ENCODE measurements at regions not wholly inside any gene's neighbourhood (a gene's known extent, or its start where the extent isn't known, plus 50 kb on each side); places are given as distances from the start of the nearest gene placed in this dataset.
"Not testable (repeated sequence)": the region's sequence is repeated elsewhere in the genome, so short reads cannot be mapped to it uniquely, and the experiment has no call there.

DNA sequence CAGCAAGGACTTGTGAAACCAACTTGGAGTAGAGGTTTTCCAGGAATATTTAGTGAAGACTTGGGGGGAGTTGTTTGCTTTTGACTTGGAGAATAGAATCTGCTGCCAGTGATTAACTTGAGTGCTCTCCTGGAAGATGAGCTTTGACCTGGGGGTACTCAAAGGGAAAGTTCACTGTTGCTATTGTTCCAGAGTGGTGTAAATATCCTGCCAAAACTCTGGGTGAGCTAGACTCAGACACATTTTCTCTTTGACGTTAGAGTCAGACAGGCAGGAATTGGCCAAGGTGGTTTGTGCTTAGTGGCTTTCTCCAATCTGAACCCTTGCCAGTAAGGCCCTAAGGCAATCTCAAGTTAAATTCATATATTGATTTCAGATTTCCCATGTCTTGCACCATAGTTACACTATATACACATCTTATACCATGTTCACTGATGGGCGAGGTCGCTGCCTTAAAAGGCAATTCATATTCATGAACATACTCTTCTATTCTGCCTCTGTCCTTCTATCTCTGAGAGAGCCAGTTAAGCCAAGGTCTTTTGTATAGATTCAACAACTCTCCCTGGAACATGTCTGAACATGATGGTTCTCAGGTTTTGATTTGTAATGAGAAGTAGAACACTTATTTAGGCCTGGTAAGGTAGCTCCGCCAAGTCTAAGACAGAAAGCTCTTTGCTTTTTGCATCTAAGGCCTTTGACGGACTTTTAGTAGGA lies 204.6 kb upstream of the SLC38A2 start:
- WGBS (ENCODE audit: insufficient coverage), result 66% methylated on average over 3 of the region's 5 CpGs
- Histone ChIP-seq H3K27ac (ENCODE audit: low read length) (no peak overlapping the region), H3K27me3 (ENCODE audit: control insufficient read depth, insufficient read depth, low read length) (no peaks in the 10 kb centered on the region), H3K4me3 (ENCODE audit: low read length) (no peak overlapping the region), H3K36me3 (ENCODE audit: control insufficient read depth, insufficient read depth, low read length) (no peaks in the 10 kb centered on the region), H3K4me1 (ENCODE audit: control insufficient read depth, insufficient read depth, low read length) (no peaks in the 10 kb centered on the region), H3K9me3 (replicated peaks; ENCODE audit: control insufficient read depth, low read depth, low read length) (no peaks in the 10 kb centered on the region)
- no peak for DNase-seq

DNA sequence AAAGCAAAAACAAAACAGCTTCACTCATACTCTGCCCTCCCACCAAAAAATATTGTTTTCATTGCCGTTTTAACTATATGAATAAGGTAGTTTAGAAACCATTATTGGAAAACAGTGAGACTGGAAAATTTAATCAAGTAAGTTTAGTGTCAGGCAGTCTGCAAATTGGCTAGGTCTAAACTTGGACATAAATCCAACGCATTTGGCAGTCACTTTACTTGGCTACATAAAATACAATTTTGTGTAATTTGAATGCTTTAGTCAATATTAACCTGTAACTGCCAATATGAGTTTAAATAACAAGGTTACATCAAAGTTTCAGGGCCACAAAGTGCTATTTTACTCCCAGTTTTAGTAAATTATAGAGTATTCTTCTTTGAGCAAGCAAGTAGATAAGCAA lies 202.3 kb upstream of the SLC38A2 start:
- H3K27ac ChIP-seq (ENCODE audit: low read length), result no peak overlapping the region
- no peaks in the 10 kb centered on the region for H3K27me3 ChIP-seq (ENCODE audit: control insufficient read depth, insufficient read depth, low read length)
- WGBS (ENCODE audit: insufficient coverage), result no CpG with 5 or more reads among the region's 2 CpGs
- no peaks in the 10 kb centered on the region for H3K9me3 ChIP-seq (replicated peaks; ENCODE audit: control insufficient read depth, low read depth, low read length)
- H3K4me1 ChIP-seq (ENCODE audit: control insufficient read depth, insufficient read depth, low read length), result no peaks in the 10 kb centered on the region
- peak; percentile 88 for DNase-seq
- H3K36me3 ChIP-seq (ENCODE audit: control insufficient read depth, insufficient read depth, low read length), result no peaks in the 10 kb centered on the region
- no peak overlapping the region for H3K4me3 ChIP-seq (ENCODE audit: low read length)

DNA sequence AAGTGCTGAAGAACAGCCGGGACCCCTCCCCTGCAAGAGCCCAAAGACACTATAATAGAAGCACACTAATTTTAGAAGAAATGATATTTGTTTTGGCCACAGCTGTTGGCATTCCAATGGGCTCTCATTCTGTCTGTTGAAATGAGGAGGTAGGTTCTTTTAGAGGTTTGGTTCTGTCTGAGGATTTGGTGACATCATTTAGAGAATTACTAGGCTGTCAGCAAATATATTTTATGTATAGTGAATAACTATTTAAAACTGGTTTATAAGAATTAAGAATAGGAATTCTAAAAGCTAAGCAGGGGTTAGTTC lies 200.7 kb upstream of the SLC38A2 start:
- Histone ChIP-seq H3K4me1 (ENCODE audit: control insufficient read depth, insufficient read depth, low read length) (no peaks in the 10 kb centered on the region), H3K27ac (ENCODE audit: low read length) (no peak overlapping the region), H3K27me3 (ENCODE audit: control insufficient read depth, insufficient read depth, low read length) (no peaks in the 10 kb centered on the region), H3K36me3 (ENCODE audit: control insufficient read depth, insufficient read depth, low read length) (no peaks in the 10 kb centered on the region), H3K9me3 (replicated peaks; ENCODE audit: control insufficient read depth, low read depth, low read length) (peaks cover under 1% of the 10 kb centered on the region), H3K4me3 (ENCODE audit: low read length) (no peak overlapping the region)
- DNase-seq, result peak; percentile 38
- no CpG with 5 or more reads among the region's 1 CpG for WGBS (ENCODE audit: insufficient coverage)

DNA sequence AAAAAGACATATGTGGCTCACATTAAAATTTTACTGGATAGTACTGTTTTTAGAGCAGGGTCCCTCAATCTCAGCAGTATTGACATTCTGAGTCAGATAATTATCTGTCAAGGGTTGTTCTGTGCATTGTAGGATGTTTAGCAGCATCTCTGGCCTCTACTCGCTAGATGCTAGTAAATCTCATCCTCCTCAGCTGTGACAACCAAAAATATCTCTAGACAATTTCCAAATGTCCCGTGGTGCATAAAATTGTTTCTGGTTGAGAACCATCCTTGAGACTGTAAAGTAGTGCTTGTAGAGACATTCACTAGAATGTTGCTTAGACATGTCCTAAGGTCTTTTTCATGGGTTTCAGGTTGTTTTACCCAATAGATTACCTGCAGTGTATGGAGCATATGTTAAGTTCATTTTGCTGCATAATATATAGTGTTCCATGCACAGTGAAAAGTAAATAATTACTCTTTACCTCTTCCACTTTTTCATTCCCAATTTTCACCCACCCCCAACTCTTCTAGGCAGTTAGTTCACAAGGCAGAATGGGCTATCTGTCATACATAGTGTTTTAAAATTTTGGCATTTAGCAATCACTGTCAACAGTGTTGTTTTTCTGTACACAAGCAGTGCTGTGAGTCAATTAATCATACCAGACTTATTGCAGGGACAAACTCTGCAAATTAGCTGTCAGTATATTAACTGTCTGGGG lies 200.2 kb upstream of the SLC38A2 start:
- peaks cover 5% of the 10 kb centered on the region for H3K9me3 ChIP-seq (replicated peaks; ENCODE audit: control insufficient read depth, low read depth, low read length)
- no peaks in the 10 kb centered on the region for H3K27me3 ChIP-seq (ENCODE audit: control insufficient read depth, insufficient read depth, low read length)
- no peak overlapping the region for H3K27ac ChIP-seq (ENCODE audit: low read length)
- DNase-seq, result no peak
- 80% methylated on average over 1 of the region's 2 CpGs for WGBS (ENCODE audit: insufficient coverage)
- H3K4me1 ChIP-seq (ENCODE audit: control insufficient read depth, insufficient read depth, low read length), result no peaks in the 10 kb centered on the region
- H3K36me3 ChIP-seq (ENCODE audit: control insufficient read depth, insufficient read depth, low read length), result no peaks in the 10 kb centered on the region
- H3K4me3 ChIP-seq (ENCODE audit: low read length), result no peak overlapping the region

DNA sequence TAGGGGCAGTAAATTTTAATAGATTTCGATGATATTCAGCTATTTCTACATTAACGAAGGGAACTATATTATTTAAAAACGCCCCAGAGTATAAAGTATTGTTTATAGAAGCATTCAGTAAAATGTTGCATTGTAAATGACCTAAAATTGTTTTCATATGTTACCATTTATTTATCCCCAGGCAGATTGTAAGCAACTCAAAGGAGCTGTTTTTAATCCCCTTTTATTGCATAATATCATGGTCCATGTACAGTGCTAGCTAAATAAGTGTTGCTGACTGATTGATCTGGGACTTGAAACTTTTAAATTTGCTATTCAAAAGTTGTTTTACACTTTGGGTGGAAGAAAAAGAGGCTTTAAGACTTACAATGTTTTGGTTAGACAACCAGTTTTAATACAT lies 199.0 kb upstream of the SLC38A2 start:
- Histone ChIP-seq H3K27me3 (ENCODE audit: control insufficient read depth, insufficient read depth, low read length) (no peaks in the 10 kb centered on the region), H3K9me3 (replicated peaks; ENCODE audit: control insufficient read depth, low read depth, low read length) (peaks cover 10% of the 10 kb centered on the region), H3K4me1 (ENCODE audit: control insufficient read depth, insufficient read depth, low read length) (no peaks in the 10 kb centered on the region), H3K36me3 (ENCODE audit: control insufficient read depth, insufficient read depth, low read length) (no peaks in the 10 kb centered on the region), H3K4me3 (ENCODE audit: low read length) (no peak overlapping the region), H3K27ac (ENCODE audit: low read length) (no peak overlapping the region)
- no CpG with 5 or more reads among the region's 3 CpGs for WGBS (ENCODE audit: insufficient coverage)
- peak; percentile 61 for DNase-seq

DNA sequence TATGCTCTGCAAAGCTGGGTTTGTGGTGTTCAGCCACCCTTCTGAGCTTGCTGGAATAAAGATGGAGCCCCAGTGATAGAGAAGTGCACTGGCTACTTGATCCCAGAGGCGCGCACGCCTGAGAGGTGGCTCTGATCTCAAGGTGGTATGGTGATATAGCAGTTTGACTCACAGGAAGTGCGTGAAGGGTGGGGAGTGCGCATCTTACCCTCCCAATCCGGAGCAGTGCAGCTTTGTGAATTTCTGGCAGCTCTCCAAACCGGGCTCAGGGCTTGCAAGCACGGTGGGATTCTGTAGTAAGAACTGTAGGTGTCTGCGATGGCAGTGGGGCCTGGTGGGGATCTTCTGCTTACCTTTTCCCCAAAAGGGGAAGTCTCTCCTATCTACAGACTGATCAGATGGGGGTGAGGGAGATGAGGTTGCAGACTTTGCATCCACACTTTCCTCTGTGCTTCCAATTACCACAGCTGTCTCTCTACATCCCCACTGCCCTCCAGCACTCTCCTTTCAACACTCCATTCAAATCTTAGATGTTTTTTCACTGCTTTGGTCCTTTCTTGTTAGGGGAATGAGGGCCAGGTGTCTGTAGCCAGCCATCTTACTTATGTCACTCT lies 197.4 kb upstream of the SLC38A2 start:
- Histone ChIP-seq H3K36me3 (ENCODE audit: control insufficient read depth, insufficient read depth, low read length) (no peaks in the 10 kb centered on the region), H3K4me1 (ENCODE audit: control insufficient read depth, insufficient read depth, low read length) (no peaks in the 10 kb centered on the region), H3K4me3 (ENCODE audit: low read length) (no peak overlapping the region), H3K27me3 (ENCODE audit: control insufficient read depth, insufficient read depth, low read length) (no peaks in the 10 kb centered on the region), H3K27ac (ENCODE audit: low read length) (no peak overlapping the region), H3K9me3 (replicated peaks; ENCODE audit: control insufficient read depth, low read depth, low read length) (peaks cover 10% of the 10 kb centered on the region)
- no peak for DNase-seq
- 94% methylated on average over 7 of the region's 9 CpGs for WGBS (ENCODE audit: insufficient coverage)

DNA sequence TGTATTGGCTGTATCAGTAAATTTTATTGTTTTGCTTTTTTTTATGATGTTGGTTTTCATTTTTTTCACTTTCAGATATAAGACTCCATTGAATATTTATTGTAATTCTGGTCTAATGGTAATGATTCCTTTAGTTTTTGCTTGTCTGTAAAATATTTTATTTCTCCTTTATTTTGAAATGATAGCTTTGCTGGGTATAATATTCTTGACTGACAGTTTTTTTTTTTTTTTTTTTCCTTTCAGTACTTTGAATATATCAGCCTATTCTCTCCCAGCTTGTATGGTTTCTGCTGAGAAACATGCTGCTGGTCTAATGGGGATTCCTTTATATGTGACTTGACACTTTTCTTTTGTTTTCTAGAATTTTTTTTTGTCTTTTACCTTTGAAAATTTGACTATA lies 195.1 kb upstream of the SLC38A2 start:
- no peak overlapping the region for H3K4me3 ChIP-seq (ENCODE audit: low read length)
- no peaks in the 10 kb centered on the region for H3K36me3 ChIP-seq (ENCODE audit: control insufficient read depth, insufficient read depth, low read length)
- DNase-seq, result no peak
- peaks cover 13% of the 10 kb centered on the region for H3K9me3 ChIP-seq (replicated peaks; ENCODE audit: control insufficient read depth, low read depth, low read length)
- no peak overlapping the region for H3K27ac ChIP-seq (ENCODE audit: low read length)
- H3K27me3 ChIP-seq (ENCODE audit: control insufficient read depth, insufficient read depth, low read length), result no peaks in the 10 kb centered on the region
- H3K4me1 ChIP-seq (ENCODE audit: control insufficient read depth, insufficient read depth, low read length), result no peaks in the 10 kb centered on the region

DNA sequence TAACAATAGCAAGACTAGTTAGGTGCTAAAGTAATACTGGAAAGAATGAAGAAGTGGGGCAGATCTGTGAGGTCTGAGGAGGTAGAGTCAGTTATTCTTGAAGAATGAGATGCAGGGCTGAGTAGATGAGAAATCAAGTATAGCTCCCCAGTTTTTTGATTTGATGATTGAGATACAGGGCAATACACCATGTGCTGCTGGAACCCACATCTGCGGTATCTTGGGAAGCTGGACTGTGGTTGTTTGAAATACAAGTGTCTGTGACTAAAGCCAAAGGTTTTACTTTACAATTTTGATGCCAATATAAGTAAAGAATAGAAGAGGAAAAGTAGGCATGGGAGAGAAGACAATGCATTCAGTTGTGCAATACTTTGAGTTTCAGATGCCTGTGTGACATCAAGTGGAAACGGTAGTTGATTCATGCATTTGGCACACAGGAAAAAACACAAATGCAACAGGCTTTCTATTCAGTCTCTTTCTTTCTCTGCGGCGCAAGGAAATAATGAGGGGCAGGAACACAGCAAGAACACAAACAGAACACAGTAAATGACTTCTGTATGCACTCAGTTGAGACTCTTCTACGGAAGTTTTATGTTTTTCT lies 190.2 kb upstream of the SLC38A2 start:
- Histone ChIP-seq H3K36me3 (ENCODE audit: control insufficient read depth, insufficient read depth, low read length) (no peaks in the 10 kb centered on the region), H3K4me3 (ENCODE audit: low read length) (no peak overlapping the region), H3K4me1 (ENCODE audit: control insufficient read depth, insufficient read depth, low read length) (no peaks in the 10 kb centered on the region), H3K27ac (ENCODE audit: low read length) (no peak overlapping the region), H3K9me3 (replicated peaks; ENCODE audit: control insufficient read depth, low read depth, low read length) (peaks cover 7% of the 10 kb centered on the region), H3K27me3 (ENCODE audit: control insufficient read depth, insufficient read depth, low read length) (no peaks in the 10 kb centered on the region)
- 100% methylated on average over 1 of the region's 5 CpGs for whole genome bisulfite sequencing (ENCODE audit: insufficient coverage)
- peak; percentile 39 for DNase-seq

DNA sequence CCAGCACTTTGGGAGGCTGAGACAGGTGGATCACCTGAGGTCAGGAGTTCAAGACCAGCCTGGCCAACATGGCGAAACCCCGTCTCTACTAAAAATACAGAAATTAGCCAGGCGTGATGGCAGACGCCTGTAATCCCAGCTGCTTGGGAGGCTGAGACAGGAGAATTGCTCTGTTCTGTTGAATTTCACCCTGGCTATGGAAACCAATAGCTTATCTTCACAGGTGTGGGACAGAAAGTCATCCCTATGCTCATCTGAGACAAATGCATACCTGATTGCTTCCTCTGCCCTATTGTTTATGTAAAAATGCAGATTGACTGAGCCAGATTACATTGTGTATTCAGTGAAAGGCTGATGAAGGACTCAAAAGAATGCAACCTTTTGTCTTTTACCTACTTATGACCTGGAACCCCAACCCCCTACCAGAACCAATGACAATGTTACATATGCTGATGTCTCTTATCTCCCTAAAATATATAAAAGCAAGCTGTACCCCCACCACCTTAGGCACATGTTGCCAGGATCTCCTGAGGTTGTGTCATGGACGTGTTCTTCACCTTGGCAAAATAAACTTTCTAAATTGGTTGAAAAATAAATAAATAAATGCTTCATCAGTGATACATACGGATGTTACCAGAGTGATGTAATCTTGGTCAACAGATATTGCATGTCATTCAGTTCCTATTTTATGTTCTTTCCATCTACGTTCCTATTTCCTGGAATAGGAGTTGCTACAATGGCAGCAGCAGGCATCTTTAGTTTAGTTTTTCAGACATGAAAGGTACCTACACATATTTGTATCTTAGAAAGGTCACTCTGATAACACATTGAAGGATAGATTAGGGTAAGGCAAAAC lies 189.4 kb upstream of the SLC38A2 start:
- H3K36me3 ChIP-seq (ENCODE audit: control insufficient read depth, insufficient read depth, low read length); H3K27me3 ChIP-seq (ENCODE audit: control insufficient read depth, insufficient read depth, low read length); H3K4me1 ChIP-seq (ENCODE audit: control insufficient read depth, insufficient read depth, low read length); H3K4me3 ChIP-seq (ENCODE audit: low read length); H3K27ac ChIP-seq (ENCODE audit: low read length); H3K9me3 ChIP-seq (replicated peaks; ENCODE audit: control insufficient read depth, low read depth, low read length); DNase-seq: not testable (repeated sequence)
- 100% methylated on average over 1 of the region's 7 CpGs for WGBS (ENCODE audit: insufficient coverage)

DNA sequence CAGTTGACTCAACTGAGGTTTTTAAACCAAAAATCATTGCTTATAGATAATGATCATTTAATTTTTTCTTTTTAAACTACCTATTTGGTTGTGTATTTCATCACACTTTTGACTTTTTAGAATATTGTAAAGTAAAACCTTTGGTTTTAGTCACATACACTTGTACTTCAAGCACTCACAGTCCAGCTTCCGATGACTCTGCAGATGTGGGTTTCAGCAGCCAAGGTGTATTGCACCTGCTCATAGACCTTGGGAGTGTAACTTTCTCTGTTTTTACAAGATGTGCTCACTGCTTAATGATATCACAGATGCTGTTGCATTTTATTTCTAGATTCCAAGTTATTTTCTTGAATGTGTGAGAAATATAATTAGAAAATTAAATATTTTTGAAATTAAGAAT lies 188.3 kb upstream of the SLC38A2 start:
- H3K36me3 ChIP-seq (ENCODE audit: control insufficient read depth, insufficient read depth, low read length), result no peaks in the 10 kb centered on the region
- no peak overlapping the region for H3K27ac ChIP-seq (ENCODE audit: low read length)
- no CpG with 5 or more reads among the region's 1 CpG for WGBS (ENCODE audit: insufficient coverage)
- no peaks in the 10 kb centered on the region for H3K27me3 ChIP-seq (ENCODE audit: control insufficient read depth, insufficient read depth, low read length)
- no peak for DNase-seq
- no peak overlapping the region for H3K4me3 ChIP-seq (ENCODE audit: low read length)
- peaks cover 3% of the 10 kb centered on the region for H3K9me3 ChIP-seq (replicated peaks; ENCODE audit: control insufficient read depth, low read depth, low read length)
- H3K4me1 ChIP-seq (ENCODE audit: control insufficient read depth, insufficient read depth, low read length), result peaks cover 2% of the 10 kb centered on the region
